Ishikawa (cell line): ENCODE measurements at regions not wholly inside any gene's neighbourhood (a gene's known extent, or its start where the extent isn't known, plus 50 kb on each side); places are given as distances from the start of the nearest gene placed in this dataset.

Experiments
- CEBPB ChIP-seq: IDR thresholded peaks from 2 replicates; pipeline ENCODE4 v1.6.1; 2012
- CREB1 ChIP-seq: IDR thresholded peaks from 2 replicates; pipeline ENCODE4 v1.6.1; 2012; ENCODE audit warnings: low read depth
- EGR1 ChIP-seq: IDR thresholded peaks from 2 replicates; pipeline ENCODE4 v1.6.1; 2012
- EP300 ChIP-seq: IDR thresholded peaks from 2 replicates; pipeline ENCODE4 v1.6.1; 2012; ENCODE audit warnings: borderline replicate concordance
- FOXM1 ChIP-seq: IDR thresholded peaks from 2 replicates; pipeline ENCODE4 v1.6.1; 2012; ENCODE audit warnings: low read depth, borderline replicate concordance
- MAX ChIP-seq: IDR thresholded peaks from 2 replicates; pipeline ENCODE4 v1.6.1; 2012
- NFIC ChIP-seq: IDR thresholded peaks from 2 replicates; pipeline ENCODE4 v1.6.1; 2012
- RAD21 ChIP-seq: IDR thresholded peaks from 2 replicates; pipeline ENCODE4 v1.6.1; 2012; ENCODE audit warnings: low read depth
- REST ChIP-seq: IDR thresholded peaks from 2 replicates; pipeline ENCODE4 v1.6.1; 2012; ENCODE audit warnings: low read depth, mild to moderate bottlenecking
- TAF1 ChIP-seq: IDR thresholded peaks from 2 replicates; pipeline ENCODE4 v1.6.1; 2012; ENCODE audit warnings: low read depth, mild to moderate bottlenecking
- TCF12 ChIP-seq: IDR thresholded peaks from 2 replicates; pipeline ENCODE4 v1.6.1; 2012; ENCODE audit warnings: low read depth
- TEAD4 ChIP-seq: IDR thresholded peaks from 2 replicates; pipeline ENCODE4 v1.6.1; 2012
- USF1 ChIP-seq: IDR thresholded peaks from 2 replicates; pipeline ENCODE4 v1.6.1; 2012
- YY1 ChIP-seq: IDR thresholded peaks from 2 replicates; pipeline ENCODE4 v1.6.1; 2012; ENCODE audit warnings: low read depth
- ZBTB7A ChIP-seq: IDR thresholded peaks from 2 replicates; pipeline ENCODE4 v1.6.1; 2012; ENCODE audit warnings: low read depth

- TF ChIP-seq REST (no peak), ZBTB7A (no peak), MAX (no peak), TCF12 (no peak), NFIC (no peak), YY1 (no peak), FOXM1 (no peak), EGR1 (no peak), CREB1 (no peak), CEBPB (no peak), TAF1 (no peak), TEAD4 (no peak), USF1 (no peak), RAD21 (no peak)
These were observed 742.4 kb upstream of the INTU start for GRCh38 chr4:126890383-126890782.

- TF ChIP-seq EP300 (no peak), YY1 (no peak), NFIC (no peak), REST (no peak), CREB1 (no peak), ZBTB7A (no peak), MAX (no peak), CEBPB (no peak), FOXM1 (no peak), RAD21 (no peak), TAF1 (no peak), TEAD4 (no peak), EGR1 (no peak), USF1 (no peak), TCF12 (no peak)
These were observed 741.8 kb upstream of the INTU start for GRCh38 chr4:126890994-126891393.

- no peak for TF ChIP-seq MAX
- no peak for TF ChIP-seq USF1
- no peak for TF ChIP-seq CEBPB
- TF ChIP-seq TEAD4 = no peak
- no peak for TF ChIP-seq TAF1
- TF ChIP-seq FOXM1 = no peak
- no peak for TF ChIP-seq NFIC
- TF ChIP-seq RAD21 = no peak
- no peak for TF ChIP-seq CREB1
- TF ChIP-seq EP300 = no peak
- TF ChIP-seq YY1 = no peak
- no peak for TF ChIP-seq REST
- no peak for TF ChIP-seq EGR1
- no peak for TF ChIP-seq ZBTB7A
- no peak for TF ChIP-seq TCF12
These were observed 737.8 kb upstream of the INTU start for GRCh38 chr4:126894963-126895362.

GRCh38 chr4:126895988-126896570 lies 736.7 kb upstream of the INTU start:
- TF ChIP-seq EGR1 (no peak), EP300 (no peak), USF1 (no peak), MAX (no peak), NFIC (no peak), REST (no peak)
